ENCODE measurements at regions not wholly inside any gene's neighbourhood (a gene's known extent, or its start where the extent isn't known, plus 50 kb on each side); places are given as distances from the start of the nearest gene placed in this dataset.
"Not testable (repeated sequence)": the region's sequence is repeated elsewhere in the genome, so short reads cannot be mapped to it uniquely, and the experiment has no call there.

- intact Hi-C loops (cut with micrococcal nuclease; ENCODE audit: unreplicated experiment); H3K4me3 Mint-ChIP-seq (ENCODE audit: low read depth, unreplicated experiment); H3K36me3 Mint-ChIP-seq (ENCODE audit: insufficient read depth, unreplicated experiment); BruUV-seq (replicated peaks); CTCF ChIA-PET; H3K9me3 Mint-ChIP-seq (ENCODE audit: low read depth, unreplicated experiment); H3K27ac Mint-ChIP-seq (ENCODE audit: unreplicated experiment); H3K4me1 Mint-ChIP-seq (ENCODE audit: low read depth, unreplicated experiment); H3K27me3 Mint-ChIP-seq (ENCODE audit: unreplicated experiment); DNase-seq: not testable (repeated sequence)
Measured at GRCh38 chr21:27916326-27916725, 949.4 kb upstream of the ADAMTS5 start.

- H3K36me3 Mint-ChIP-seq (ENCODE audit: insufficient read depth, unreplicated experiment); H3K27me3 Mint-ChIP-seq (ENCODE audit: unreplicated experiment); BruUV-seq (replicated peaks); DNase-seq; intact Hi-C loops (cut with micrococcal nuclease; ENCODE audit: unreplicated experiment); H3K9me3 Mint-ChIP-seq (ENCODE audit: low read depth, unreplicated experiment); H3K4me1 Mint-ChIP-seq (ENCODE audit: low read depth, unreplicated experiment); H3K27ac Mint-ChIP-seq (ENCODE audit: unreplicated experiment); CTCF ChIA-PET; H3K4me3 Mint-ChIP-seq (ENCODE audit: low read depth, unreplicated experiment): not testable (repeated sequence)
Measured at GRCh38 chr21:27912133-27912532, 945.2 kb upstream of the ADAMTS5 start.

GRCh38 chr21:27909487-27909886 lies 942.6 kb upstream of the ADAMTS5 start:
- CTCF ChIA-PET; intact Hi-C loops (cut with micrococcal nuclease; ENCODE audit: unreplicated experiment); H3K27ac Mint-ChIP-seq (ENCODE audit: unreplicated experiment): not testable (repeated sequence)

GRCh38 chr21:27908816-27909215 lies 941.9 kb upstream of the ADAMTS5 start:
- intact Hi-C loops (cut with micrococcal nuclease; ENCODE audit: unreplicated experiment); H3K4me3 Mint-ChIP-seq (ENCODE audit: low read depth, unreplicated experiment); H3K36me3 Mint-ChIP-seq (ENCODE audit: insufficient read depth, unreplicated experiment); DNase-seq; H3K27me3 Mint-ChIP-seq (ENCODE audit: unreplicated experiment); H3K27ac Mint-ChIP-seq (ENCODE audit: unreplicated experiment); BruUV-seq (replicated peaks); H3K9me3 Mint-ChIP-seq (ENCODE audit: low read depth, unreplicated experiment); CTCF ChIA-PET; H3K4me1 Mint-ChIP-seq (ENCODE audit: low read depth, unreplicated experiment): not testable (repeated sequence)

More at GRCh38 chr21:27909487-27909886, 942.6 kb upstream of the ADAMTS5 start:
- not testable (repeated sequence) for H3K27me3 Mint-ChIP-seq (ENCODE audit: unreplicated experiment); H3K4me1 Mint-ChIP-seq (ENCODE audit: low read depth, unreplicated experiment); H3K36me3 Mint-ChIP-seq (ENCODE audit: insufficient read depth, unreplicated experiment); H3K9me3 Mint-ChIP-seq (ENCODE audit: low read depth, unreplicated experiment); BruUV-seq (replicated peaks); H3K4me3 Mint-ChIP-seq (ENCODE audit: low read depth, unreplicated experiment); DNase-seq

DNA sequence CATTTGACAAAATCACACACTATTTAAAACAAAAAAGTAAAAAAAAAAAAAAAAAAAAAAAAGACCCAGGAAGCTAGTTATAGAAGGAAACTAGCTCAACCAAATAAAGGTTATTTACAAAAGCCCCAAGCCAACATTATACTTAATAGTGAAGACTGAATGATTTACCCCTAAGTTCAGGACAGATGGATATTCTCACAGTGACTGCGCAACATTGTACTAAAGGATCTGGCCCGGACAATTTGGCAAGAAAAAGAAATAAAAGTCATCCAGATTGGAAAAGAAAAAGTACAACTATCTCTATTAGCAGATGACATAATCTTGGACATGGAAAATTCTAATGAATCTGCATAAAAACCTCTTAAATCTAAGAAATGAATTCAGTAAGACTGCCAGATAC lies 936.0 kb upstream of the ADAMTS5 start:
- DNase-seq; H3K27ac Mint-ChIP-seq (ENCODE audit: unreplicated experiment); H3K36me3 Mint-ChIP-seq (ENCODE audit: insufficient read depth, unreplicated experiment); intact Hi-C loops (cut with micrococcal nuclease; ENCODE audit: unreplicated experiment); CTCF ChIA-PET; H3K9me3 Mint-ChIP-seq (ENCODE audit: low read depth, unreplicated experiment); H3K4me1 Mint-ChIP-seq (ENCODE audit: low read depth, unreplicated experiment); H3K4me3 Mint-ChIP-seq (ENCODE audit: low read depth, unreplicated experiment); H3K27me3 Mint-ChIP-seq (ENCODE audit: unreplicated experiment); BruUV-seq (replicated peaks): not testable (repeated sequence)

- intact Hi-C loops (cut with micrococcal nuclease; ENCODE audit: unreplicated experiment); DNase-seq; H3K27me3 Mint-ChIP-seq (ENCODE audit: unreplicated experiment); H3K36me3 Mint-ChIP-seq (ENCODE audit: insufficient read depth, unreplicated experiment); H3K4me1 Mint-ChIP-seq (ENCODE audit: low read depth, unreplicated experiment); BruUV-seq (replicated peaks); CTCF ChIA-PET; H3K4me3 Mint-ChIP-seq (ENCODE audit: low read depth, unreplicated experiment); H3K27ac Mint-ChIP-seq (ENCODE audit: unreplicated experiment); H3K9me3 Mint-ChIP-seq (ENCODE audit: low read depth, unreplicated experiment): not testable (repeated sequence)
Measured at GRCh38 chr21:27893619-27894018, 926.7 kb upstream of the ADAMTS5 start.

DNA sequence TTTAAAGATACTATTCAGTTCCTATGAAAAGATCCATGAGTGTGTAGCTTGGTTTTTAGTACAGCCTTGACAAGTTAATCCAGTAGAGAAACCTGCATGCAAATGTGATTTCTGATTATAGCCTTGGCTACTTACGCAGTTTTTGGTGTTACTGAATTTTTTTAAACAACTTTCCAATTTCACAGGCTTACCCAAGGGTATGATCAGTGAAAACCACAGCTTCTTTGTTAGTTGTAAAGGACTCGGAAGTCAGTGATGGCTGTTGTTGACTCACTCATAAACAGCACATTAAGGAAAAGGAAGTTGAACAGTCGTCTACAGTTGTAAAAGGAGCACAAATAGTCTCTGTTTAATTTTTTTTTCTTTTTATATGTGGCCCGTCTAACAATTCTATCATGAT lies 924.6 kb upstream of the ADAMTS5 start:
- BruUV-seq (replicated peaks); H3K27ac Mint-ChIP-seq (ENCODE audit: unreplicated experiment); H3K36me3 Mint-ChIP-seq (ENCODE audit: insufficient read depth, unreplicated experiment); H3K4me1 Mint-ChIP-seq (ENCODE audit: low read depth, unreplicated experiment); CTCF ChIA-PET; H3K27me3 Mint-ChIP-seq (ENCODE audit: unreplicated experiment); H3K9me3 Mint-ChIP-seq (ENCODE audit: low read depth, unreplicated experiment); DNase-seq; H3K4me3 Mint-ChIP-seq (ENCODE audit: low read depth, unreplicated experiment); intact Hi-C loops (cut with micrococcal nuclease; ENCODE audit: unreplicated experiment): not testable (repeated sequence)

- intact Hi-C loops (cut with micrococcal nuclease; ENCODE audit: unreplicated experiment); H3K4me1 Mint-ChIP-seq (ENCODE audit: low read depth, unreplicated experiment); H3K9me3 Mint-ChIP-seq (ENCODE audit: low read depth, unreplicated experiment); H3K27ac Mint-ChIP-seq (ENCODE audit: unreplicated experiment); H3K36me3 Mint-ChIP-seq (ENCODE audit: insufficient read depth, unreplicated experiment); CTCF ChIA-PET; BruUV-seq (replicated peaks); DNase-seq; H3K27me3 Mint-ChIP-seq (ENCODE audit: unreplicated experiment); H3K4me3 Mint-ChIP-seq (ENCODE audit: low read depth, unreplicated experiment): not testable (repeated sequence)
Measured at GRCh38 chr21:27887808-27888455, 921.0 kb upstream of the ADAMTS5 start.
